ENCODE measurements at regions not wholly inside any gene's neighbourhood (a gene's known extent, or its start where the extent isn't known, plus 50 kb on each side); places are given as distances from the start of the nearest gene placed in this dataset.

GRCh38 chr4:14165222-14165920, 537.8 kb upstream of the BOD1L1 start:
- H3K27ac ChIP-seq (ENCODE audit: low read depth, low read length): no peak overlapping the region
- H3K9me3 ChIP-seq (ENCODE audit: control insufficient read depth, low read length): no peaks in the 10 kb centered on the region
- H3K27ac Mint-ChIP-seq: no peak overlapping the region
- no peak overlapping the region for H3K4me3 ChIP-seq (ENCODE audit: low read length)
- no peaks in the 10 kb centered on the region for H3K36me3 ChIP-seq (ENCODE audit: control insufficient read depth, insufficient read depth, low read length)
- DNase-seq: no peak
- no peaks in the 10 kb centered on the region for H3K27me3 Mint-ChIP-seq (ENCODE audit: insufficient read depth)
- no peak overlapping the region for H3K4me3 Mint-ChIP-seq
- no peaks in the 10 kb centered on the region for H3K27me3 ChIP-seq (ENCODE audit: control insufficient read depth, insufficient read depth, low read length, poor library complexity, severe bottlenecking)
- WGBS, 2 experiments (ENCODE audit: insufficient coverage in 1 of 2, insufficient read length in 1 of 2): 65 to 79% methylated on average over 3 of the region's 3 CpGs
- no peaks in the 10 kb centered on the region for H3K4me1 ChIP-seq (ENCODE audit: control insufficient read depth, insufficient read depth, low read length)
- TF ChIP-seq CTCF (conservative IDR thresholded peaks at IDR 0.05): no peak
- no peaks in the 10 kb centered on the region for H3K9me3 Mint-ChIP-seq
- H3K4me1 Mint-ChIP-seq: peaks cover 21% of the 10 kb centered on the region
- H3K9ac ChIP-seq (ENCODE audit: extremely low read depth, low read length, poor library complexity, severe bottlenecking): no peak overlapping the region
- H3K36me3 Mint-ChIP-seq (ENCODE audit: low read depth): no peaks in the 10 kb centered on the region

- H3K9me3 ChIP-seq (ENCODE audit: control insufficient read depth, low read length): no peaks in the 10 kb centered on the region
- no peak overlapping the region for H3K9ac ChIP-seq (ENCODE audit: extremely low read depth, low read length, poor library complexity, severe bottlenecking)
- H3K27me3 ChIP-seq (ENCODE audit: control insufficient read depth, insufficient read depth, low read length, poor library complexity, severe bottlenecking): no peaks in the 10 kb centered on the region
- no peaks in the 10 kb centered on the region for H3K27me3 Mint-ChIP-seq (ENCODE audit: insufficient read depth)
- H3K9me3 Mint-ChIP-seq: no peaks in the 10 kb centered on the region
- WGBS, 2 experiments (ENCODE audit: insufficient coverage in 1 of 2, insufficient read length in 1 of 2): 94 to 95% methylated on average over 4 to 8 of the region's 8 CpGs
- no peak overlapping the region for H3K4me3 ChIP-seq (ENCODE audit: low read length)
- no peak for DNase-seq
- H3K36me3 ChIP-seq (ENCODE audit: control insufficient read depth, insufficient read depth, low read length): no peaks in the 10 kb centered on the region
- H3K36me3 Mint-ChIP-seq (ENCODE audit: low read depth): no peaks in the 10 kb centered on the region
- no peak overlapping the region for H3K4me3 Mint-ChIP-seq
- no peak overlapping the region for H3K27ac Mint-ChIP-seq
- no peak overlapping the region for H3K27ac ChIP-seq (ENCODE audit: low read depth, low read length)
- peaks cover 44% of the 10 kb centered on the region for H3K4me1 Mint-ChIP-seq
- no peaks in the 10 kb centered on the region for H3K4me1 ChIP-seq (ENCODE audit: control insufficient read depth, insufficient read depth, low read length)
- no peak for TF ChIP-seq CTCF (conservative IDR thresholded peaks at IDR 0.05)
Observed at GRCh38 chr4:14167876-14168510, 540.5 kb upstream of the BOD1L1 start.

- no peak for TF ChIP-seq CTCF (conservative IDR thresholded peaks at IDR 0.05)
- no peak overlapping the region for H3K4me3 ChIP-seq (ENCODE audit: low read length)
- Mint-ChIP-seq H3K4me3 (no peak overlapping the region), H3K4me1 (peaks cover 52% of the 10 kb centered on the region), H3K27me3 (ENCODE audit: insufficient read depth) (no peaks in the 10 kb centered on the region), H3K27ac (no peak overlapping the region), H3K9me3 (no peaks in the 10 kb centered on the region), H3K36me3 (ENCODE audit: low read depth) (no peaks in the 10 kb centered on the region)
- DNase-seq: no peak
- H3K36me3 ChIP-seq (ENCODE audit: control insufficient read depth, insufficient read depth, low read length): no peaks in the 10 kb centered on the region
- no peaks in the 10 kb centered on the region for H3K4me1 ChIP-seq (ENCODE audit: control insufficient read depth, insufficient read depth, low read length)
- no peak overlapping the region for H3K27ac ChIP-seq (ENCODE audit: low read depth, low read length)
- H3K9me3 ChIP-seq (ENCODE audit: control insufficient read depth, low read length): no peaks in the 10 kb centered on the region
- WGBS, 2 experiments (ENCODE audit: insufficient coverage in 1 of 2, insufficient read length in 1 of 2): 92 to 96% methylated on average over 4 to 5 of the region's 5 CpGs
- H3K27me3 ChIP-seq (ENCODE audit: control insufficient read depth, insufficient read depth, low read length, poor library complexity, severe bottlenecking): no peaks in the 10 kb centered on the region
- no peak overlapping the region for H3K9ac ChIP-seq (ENCODE audit: extremely low read depth, low read length, poor library complexity, severe bottlenecking)
Observed at GRCh38 chr4:14168919-14169318, 541.4 kb upstream of the BOD1L1 start.
